Stimulated activated CD4-positive, alpha-beta T cell treated with anti-CD3 and anti-CD28 coated beads, Interleukin-15, amount 100 ng/mL, for 48 hours (primary cell): ENCODE measurements at regions not wholly inside any gene's neighbourhood (a gene's known extent, or its start where the extent isn't known, plus 50 kb on each side); places are given as distances from the start of the nearest gene placed in this dataset.

ENCODE experiments used
- DNase-seq, 2 donors: peaks; one replicate each; pipeline ENCODE4 v3.0.0-alpha.2; 2020; ENCODE audit warnings: low read depth in 2 of 2

GRCh38 chr20:50258790-50259483, 68.3 kb downstream of the CEBPB start:
- no peak for DNase-seq

GRCh38 chr20:50259705-50260478, 69.3 kb downstream of the CEBPB start:
- DNase-seq = no peak

GRCh38 chr20:50260479-50261221, 70.0 kb downstream of the CEBPB start:
- DNase-seq = no peak

- DNase-seq = no peak
Observed at GRCh38 chr20:50261471-50262212, 71.0 kb downstream of the CEBPB start.

GRCh38 chr20:50263831-50264230, 73.2 kb downstream of the CEBPB start:
- no peak for DNase-seq

GRCh38 chr20:50264534-50265145, 74.0 kb downstream of the CEBPB start:
- no peak for DNase-seq

- DNase-seq = no peak
Observed at GRCh38 chr20:50265245-50265946, 74.8 kb downstream of the CEBPB start.

- DNase-seq = no peak
Observed at GRCh38 chr20:50266293-50267040, 75.8 kb downstream of the CEBPB start.

GRCh38 chr20:50267041-50267865, 76.6 kb downstream of the CEBPB start:
- no peak for DNase-seq

GRCh38 chr20:50267866-50268219, 77.2 kb downstream of the CEBPB start:
- no peak for DNase-seq

- DNase-seq = no peak
Observed at GRCh38 chr20:50269091-50270033, 78.7 kb downstream of the CEBPB start.

- DNase-seq = no peak
Observed at GRCh38 chr20:50270034-50270395, 79.4 kb downstream of the CEBPB start.

- DNase-seq = no peak
Observed at GRCh38 chr20:50270569-50270968, 79.9 kb downstream of the CEBPB start.

GRCh38 chr20:50271176-50271575, 80.5 kb downstream of the CEBPB start:
- no peak for DNase-seq

- DNase-seq = no peak
Observed at GRCh38 chr20:50271612-50272011, 81.0 kb downstream of the CEBPB start.

- DNase-seq = no peak
Observed at GRCh38 chr20:50272030-50272723, 81.5 kb downstream of the CEBPB start.

GRCh38 chr20:50272724-50273446, 82.3 kb downstream of the CEBPB start:
- no peak for DNase-seq
